NCI-H1930 (cell line): ENCODE measurements at regions not wholly inside any gene's neighbourhood (a gene's known extent, or its start where the extent isn't known, plus 50 kb on each side); places are given as distances from the start of the nearest gene placed in this dataset.
"Not testable (repeated sequence)": the region's sequence is repeated elsewhere in the genome, so short reads cannot be mapped to it uniquely, and the experiment has no call there.

Experiments used
- DNase-seq, 2 experiments: peaks; one replicate each; lab custom pipeline; 2025; lab: John Stamatoyannopoulos, UW

- no peak for DNase-seq
These were observed 542.5 kb upstream of the PTGER4 start for GRCh38 chr5:40137223-40137622.

- DNase-seq, result no peak
These were observed 544.7 kb upstream of the PTGER4 start for GRCh38 chr5:40134883-40135520.

- DNase-seq, result peak in 1 of 2 experiments; percentile 12
These were observed 555.3 kb upstream of the PTGER4 start for GRCh38 chr5:40124367-40124766.

GRCh38 chr5:40121236-40121635, 558.5 kb upstream of the PTGER4 start:
- DNase-seq, result no peak

GRCh38 chr5:40112875-40113274, 566.8 kb upstream of the PTGER4 start:
- DNase-seq, result no peak

- not testable (repeated sequence) for DNase-seq
These were observed 568.7 kb upstream of the PTGER4 start for GRCh38 chr5:40111036-40111435.

GRCh38 chr5:40108764-40109390, 570.8 kb upstream of the PTGER4 start:
- DNase-seq, result not testable (repeated sequence)

- not testable (repeated sequence) for DNase-seq
These were observed 571.9 kb upstream of the PTGER4 start for GRCh38 chr5:40107786-40108185.

- no peak for DNase-seq
These were observed 572.9 kb upstream of the PTGER4 start for GRCh38 chr5:40106847-40107246.

- DNase-seq, result no peak
These were observed 581.4 kb upstream of the PTGER4 start for GRCh38 chr5:40098313-40098712.

- DNase-seq, result no peak
These were observed 586.2 kb upstream of the PTGER4 start for GRCh38 chr5:40093550-40093949.

GRCh38 chr5:40089269-40089668, 590.4 kb upstream of the PTGER4 start:
- DNase-seq, result no peak

- no peak for DNase-seq
These were observed 595.1 kb upstream of the PTGER4 start for GRCh38 chr5:40084614-40085013.

GRCh38 chr5:40082313-40082712, 597.4 kb upstream of the PTGER4 start:
- DNase-seq, result no peak

- DNase-seq, result no peak
These were observed 599.5 kb upstream of the PTGER4 start for GRCh38 chr5:40080191-40080590.

- DNase-seq, result no peak
These were observed 600.7 kb upstream of the PTGER4 start for GRCh38 chr5:40078898-40079575.

GRCh38 chr5:40074826-40075225, 604.9 kb upstream of the PTGER4 start:
- no peak for DNase-seq

- no peak for DNase-seq
These were observed 605.8 kb upstream of the PTGER4 start for GRCh38 chr5:40073927-40074326.

- DNase-seq, result no peak
These were observed 607.8 kb upstream of the PTGER4 start for GRCh38 chr5:40071870-40072269.

- no peak for DNase-seq
These were observed 613.1 kb upstream of the PTGER4 start for GRCh38 chr5:40066616-40067015.

- no peak for DNase-seq
These were observed 626.9 kb upstream of the PTGER4 start for GRCh38 chr5:40052808-40053207.

- no peak for DNase-seq
These were observed 622.0 kb upstream of the DAB2 start for GRCh38 chr5:40046792-40047191.

- no peak for DNase-seq
These were observed 620.6 kb upstream of the DAB2 start for GRCh38 chr5:40045429-40045828.
